ENCODE measurements at regions not wholly inside any gene's neighbourhood (a gene's known extent, or its start where the extent isn't known, plus 50 kb on each side); places are given as distances from the start of the nearest gene placed in this dataset.

DNA sequence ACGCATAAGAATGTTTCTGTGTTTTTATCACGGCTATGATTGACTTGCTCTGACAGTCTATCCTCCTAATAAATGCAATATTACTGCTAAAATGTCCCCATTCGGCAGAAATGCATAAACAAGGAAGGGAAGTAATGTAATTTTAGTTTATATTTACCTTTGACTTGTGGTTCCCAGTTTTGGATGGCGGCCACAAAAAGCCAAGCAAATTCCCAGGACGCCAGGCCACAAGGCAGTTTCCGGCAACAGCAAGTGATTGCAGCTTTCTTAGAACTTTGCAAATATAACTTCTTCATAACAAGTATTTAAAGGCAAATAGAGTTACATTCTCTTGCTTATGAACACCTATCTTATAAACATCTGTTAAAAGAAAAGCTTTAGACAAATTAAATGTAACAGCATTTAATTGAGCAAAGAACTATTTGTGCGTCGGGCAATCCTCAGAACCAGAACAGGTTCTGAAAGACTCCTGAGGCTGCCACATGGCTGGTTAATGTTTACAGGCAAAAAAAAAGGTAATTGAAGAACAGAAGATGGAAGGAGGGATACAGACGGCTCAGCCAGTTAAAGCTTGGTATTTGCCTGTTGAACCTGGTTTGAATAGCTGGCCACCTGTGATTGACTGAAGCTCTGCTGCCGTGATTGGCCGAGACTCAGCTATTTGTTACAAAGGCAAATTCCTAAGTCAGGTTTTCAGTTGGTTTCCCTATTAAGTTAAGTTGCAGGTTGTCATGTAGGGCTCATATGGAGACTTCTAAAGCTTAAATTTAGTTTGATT lies 80.8 kb downstream of the C21orf91 start:
- Histone ChIP-seq H3K27me3 (replicated peaks; ENCODE audit: insufficient read depth, low read length) (no peaks in the 10 kb centered on the region), H2AFZ (ENCODE audit: low read length) (no peak overlapping the region), H3K9me2 (replicated peaks; ENCODE audit: insufficient read depth, low read length) (no peaks in the 10 kb centered on the region), H4K20me1 (ENCODE audit: insufficient read depth, low read length) (no peaks in the 10 kb centered on the region), H3K9ac (ENCODE audit: low read length) (no peak overlapping the region), H3K27ac (ENCODE audit: low read length) (no peak overlapping the region), H3F3A (ENCODE audit: insufficient read depth, low read length) (no peaks in the 10 kb centered on the region), H3K36me3 (replicated peaks; ENCODE audit: insufficient read depth, low read length) (no peaks in the 10 kb centered on the region), H3K4me3 (ENCODE audit: low read length) (no peak overlapping the region), H3K4me2 (ENCODE audit: low read depth, low read length) (no peak overlapping the region), H3K79me2 (ENCODE audit: low read length) (no peaks in the 10 kb centered on the region), H3K9me3 (replicated peaks; ENCODE audit: insufficient read depth, low read length) (no peaks in the 10 kb centered on the region), H3K4me1 (ENCODE audit: low read length) (peaks cover 12% of the 10 kb centered on the region)
- no peak for DNase-seq
- TF ChIP-seq EZH2phosphoT487 (IDR thresholded peaks at IDR 0.05; ENCODE audit: low read length) (no peak), EZH2 (optimal IDR thresholded peaks at IDR 0.05; ENCODE audit: low read depth, low read length) (no peak)
- TF ChIP-seq, protein P1, sequence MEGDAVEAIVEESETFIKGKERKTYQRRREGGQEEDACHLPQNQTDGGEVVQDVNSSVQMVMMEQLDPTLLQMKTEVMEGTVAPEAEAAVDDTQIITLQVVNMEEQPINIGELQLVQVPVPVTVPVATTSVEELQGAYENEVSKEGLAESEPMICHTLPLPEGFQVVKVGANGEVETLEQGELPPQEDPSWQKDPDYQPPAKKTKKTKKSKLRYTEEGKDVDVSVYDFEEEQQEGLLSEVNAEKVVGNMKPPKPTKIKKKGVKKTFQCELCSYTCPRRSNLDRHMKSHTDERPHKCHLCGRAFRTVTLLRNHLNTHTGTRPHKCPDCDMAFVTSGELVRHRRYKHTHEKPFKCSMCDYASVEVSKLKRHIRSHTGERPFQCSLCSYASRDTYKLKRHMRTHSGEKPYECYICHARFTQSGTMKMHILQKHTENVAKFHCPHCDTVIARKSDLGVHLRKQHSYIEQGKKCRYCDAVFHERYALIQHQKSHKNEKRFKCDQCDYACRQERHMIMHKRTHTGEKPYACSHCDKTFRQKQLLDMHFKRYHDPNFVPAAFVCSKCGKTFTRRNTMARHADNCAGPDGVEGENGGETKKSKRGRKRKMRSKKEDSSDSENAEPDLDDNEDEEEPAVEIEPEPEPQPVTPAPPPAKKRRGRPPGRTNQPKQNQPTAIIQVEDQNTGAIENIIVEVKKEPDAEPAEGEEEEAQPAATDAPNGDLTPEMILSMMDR (IDR thresholded peaks at IDR 0.05; ENCODE audit: low read length) = no peak

DNA sequence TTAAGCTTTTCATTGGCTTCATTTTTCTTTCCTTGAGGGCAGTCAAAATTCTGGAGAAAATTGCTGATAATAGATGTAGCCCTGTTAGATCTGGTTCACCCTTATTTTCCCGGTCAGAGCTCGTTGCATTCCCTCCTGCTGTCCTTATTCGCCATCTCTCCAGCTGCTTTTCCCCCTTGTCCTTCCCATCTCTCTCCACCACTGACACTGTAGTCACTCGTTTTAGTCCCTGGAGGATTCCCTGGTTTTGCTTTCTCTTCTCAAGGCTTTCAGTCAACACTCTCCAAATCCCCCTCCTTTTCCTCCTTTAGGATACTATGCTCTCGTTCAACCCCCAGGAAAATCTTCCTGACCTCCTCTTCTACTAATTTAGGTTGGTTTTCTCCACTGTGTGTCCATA lies 83.1 kb downstream of the C21orf91 start:
- no peaks in the 10 kb centered on the region for H4K20me1 ChIP-seq (ENCODE audit: insufficient read depth, low read length)
- H3K9me2 ChIP-seq (replicated peaks; ENCODE audit: insufficient read depth, low read length) = no peaks in the 10 kb centered on the region
- no peak overlapping the region for H2AFZ ChIP-seq (ENCODE audit: low read length)
- no peaks in the 10 kb centered on the region for H3K27me3 ChIP-seq (replicated peaks; ENCODE audit: insufficient read depth, low read length)
- no peak overlapping the region for H3K4me3 ChIP-seq (ENCODE audit: low read length)
- no peaks in the 10 kb centered on the region for H3K9me3 ChIP-seq (replicated peaks; ENCODE audit: insufficient read depth, low read length)
- no peak overlapping the region for H3K4me2 ChIP-seq (ENCODE audit: low read depth, low read length)
- H3K36me3 ChIP-seq (replicated peaks; ENCODE audit: insufficient read depth, low read length) = no peaks in the 10 kb centered on the region
- DNase-seq = no peak
- no peaks in the 10 kb centered on the region for H3K79me2 ChIP-seq (ENCODE audit: low read length)
- H3K4me1 ChIP-seq (ENCODE audit: low read length) = no peaks in the 10 kb centered on the region; the same call in 1 of the 2 replicates
- no peak for TF ChIP-seq EZH2 (optimal IDR thresholded peaks at IDR 0.05; ENCODE audit: low read depth, low read length)
- TF ChIP-seq, protein P1 (IDR thresholded peaks at IDR 0.05; ENCODE audit: low read length) = no peak
- TF ChIP-seq EZH2phosphoT487 (IDR thresholded peaks at IDR 0.05; ENCODE audit: low read length) = no peak
- no peaks in the 10 kb centered on the region; the same call in 1 of the 2 replicates for H3F3A ChIP-seq (ENCODE audit: insufficient read depth, low read length)
- H3K27ac ChIP-seq (ENCODE audit: low read length) = no peak overlapping the region
- H3K9ac ChIP-seq (ENCODE audit: low read length) = no peak overlapping the region

DNA sequence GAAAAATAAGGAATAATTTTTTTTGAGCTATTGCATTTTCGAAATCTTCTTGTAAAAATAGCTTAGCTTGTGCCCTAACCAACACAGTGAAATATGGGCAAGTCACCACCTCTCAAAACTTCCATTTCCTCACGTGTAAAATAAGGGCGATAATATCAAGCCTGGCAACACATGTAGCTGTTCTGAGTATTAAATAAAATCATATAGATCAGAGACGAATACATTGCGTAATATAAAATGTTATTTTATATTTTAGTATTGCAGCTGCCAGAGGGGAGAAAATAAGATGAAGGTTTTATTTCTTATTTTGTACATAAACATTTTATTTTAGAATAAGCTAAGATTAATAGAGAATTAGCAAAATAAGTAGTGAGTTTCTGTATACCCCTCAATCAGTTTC lies 85.9 kb downstream of the C21orf91 start:
- Histone ChIP-seq H3K27ac (ENCODE audit: low read length) (no peak overlapping the region), H3K9ac (ENCODE audit: low read length) (no peak overlapping the region), H3K27me3 (replicated peaks; ENCODE audit: insufficient read depth, low read length) (no peaks in the 10 kb centered on the region), H3K36me3 (replicated peaks; ENCODE audit: insufficient read depth, low read length) (no peaks in the 10 kb centered on the region), H3K4me2 (ENCODE audit: low read depth, low read length) (no peak overlapping the region), H2AFZ (ENCODE audit: low read length) (no peak overlapping the region), H3F3A (ENCODE audit: insufficient read depth, low read length) (no peaks in the 10 kb centered on the region; the same call in 1 of the 2 replicates), H4K20me1 (ENCODE audit: insufficient read depth, low read length) (no peaks in the 10 kb centered on the region), H3K79me2 (ENCODE audit: low read length) (no peaks in the 10 kb centered on the region), H3K9me2 (replicated peaks; ENCODE audit: insufficient read depth, low read length) (no peaks in the 10 kb centered on the region), H3K4me1 (ENCODE audit: low read length) (peaks cover 5% of the 10 kb centered on the region; the same call in 1 of the 2 replicates), H3K9me3 (replicated peaks; ENCODE audit: insufficient read depth, low read length) (no peaks in the 10 kb centered on the region), H3K4me3 (ENCODE audit: low read length) (no peak overlapping the region)
- no peak for DNase-seq
- TF ChIP-seq, protein P1 (IDR thresholded peaks at IDR 0.05; ENCODE audit: low read length) = no peak
- TF ChIP-seq EZH2 (optimal IDR thresholded peaks at IDR 0.05; ENCODE audit: low read depth, low read length) = no peak
- no peak for TF ChIP-seq EZH2phosphoT487 (IDR thresholded peaks at IDR 0.05; ENCODE audit: low read length)
